IPS-18a (cell line): ENCODE measurements at regions not wholly inside any gene's neighbourhood (a gene's known extent, or its start where the extent isn't known, plus 50 kb on each side); places are given as distances from the start of the nearest gene placed in this dataset.

Source experiments
- H3K27ac ChIP-seq: one replicate; pipeline ENCODE4 v1.5.1; 2013; ENCODE audit warnings: low read length
- H3K27me3 ChIP-seq: one replicate; pipeline ENCODE4 v1.6.1; 2013; ENCODE audit warnings: mild to moderate bottlenecking, low read length; ENCODE audit not compliant: control insufficient read depth, insufficient read depth
- H3K36me3 ChIP-seq: one replicate; pipeline ENCODE4 v1.6.1; 2013; ENCODE audit warnings: low read depth, low read length; ENCODE audit not compliant: control insufficient read depth
- H3K4me1 ChIP-seq: one replicate; pipeline ENCODE4 v1.6.1; 2013; ENCODE audit warnings: low read depth, low read length; ENCODE audit not compliant: control insufficient read depth
- H3K4me3 ChIP-seq: one replicate; pipeline ENCODE4 v1.5.1; 2013; ENCODE audit warnings: low read length
- H3K9ac ChIP-seq: one replicate; pipeline ENCODE4 v1.6.1; 2013; ENCODE audit warnings: mild to moderate bottlenecking, low read length, moderate library complexity
- H3K9me3 ChIP-seq: one replicate; pipeline ENCODE4 v1.6.1; 2013; ENCODE audit warnings: low read depth, low read length; ENCODE audit not compliant: control insufficient read depth

DNA sequence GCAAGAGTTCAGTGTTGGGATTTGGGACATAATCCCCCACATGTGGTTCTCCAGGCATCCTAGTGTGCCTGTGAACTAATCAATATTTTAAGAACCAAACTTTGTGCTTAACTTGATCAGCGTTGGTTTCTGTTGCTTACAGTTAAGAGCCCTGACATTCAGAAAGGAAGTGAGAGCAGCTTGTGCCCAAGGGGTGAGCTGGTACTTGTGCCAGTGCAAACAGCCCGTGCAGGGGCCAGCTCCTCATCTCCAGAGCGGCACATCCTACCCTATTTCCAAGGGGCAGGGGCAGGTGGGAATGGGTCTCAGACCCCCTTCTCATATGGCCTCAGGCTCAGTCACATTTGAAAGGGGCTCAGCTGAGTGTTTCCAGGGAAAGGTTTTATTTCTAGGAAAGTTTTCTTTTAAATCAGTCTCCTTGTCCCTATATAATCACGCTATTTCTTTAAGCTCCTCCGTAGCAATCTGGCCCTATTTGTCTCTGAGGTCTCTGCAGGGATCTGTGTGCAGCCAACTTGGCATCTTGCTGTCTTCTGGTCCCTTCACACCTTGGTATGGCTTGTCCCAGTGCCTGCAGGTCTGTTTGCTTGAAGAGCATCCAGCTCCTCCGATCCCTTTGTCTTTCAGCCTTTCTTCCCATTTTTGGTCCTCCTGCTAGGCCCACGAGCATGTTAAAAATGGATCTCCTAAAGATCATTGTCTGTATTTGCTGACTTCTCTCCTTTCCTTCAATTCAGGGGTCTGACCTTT lies 358.9 kb downstream of the HRH4 start:
- no peak overlapping the region for H3K9ac ChIP-seq
- peaks cover 43% of the 10 kb centered on the region for H3K4me1 ChIP-seq
- no peak overlapping the region for H3K4me3 ChIP-seq
- no peaks in the 10 kb centered on the region for H3K9me3 ChIP-seq
- no peak overlapping the region for H3K27ac ChIP-seq
- H3K36me3 ChIP-seq, result no peaks in the 10 kb centered on the region
- H3K27me3 ChIP-seq, result peaks cover 7% of the 10 kb centered on the region

- H3K27me3 ChIP-seq, result no peaks in the 10 kb centered on the region
- H3K9ac ChIP-seq, result no peak overlapping the region
- no peaks in the 10 kb centered on the region for H3K9me3 ChIP-seq
- H3K27ac ChIP-seq, result no peak overlapping the region
- H3K4me3 ChIP-seq, result no peak overlapping the region
- no peaks in the 10 kb centered on the region for H3K36me3 ChIP-seq
- peaks cover 23% of the 10 kb centered on the region for H3K4me1 ChIP-seq
These were observed 365.0 kb downstream of the HRH4 start for GRCh38 chr18:24825397-24825796.

DNA sequence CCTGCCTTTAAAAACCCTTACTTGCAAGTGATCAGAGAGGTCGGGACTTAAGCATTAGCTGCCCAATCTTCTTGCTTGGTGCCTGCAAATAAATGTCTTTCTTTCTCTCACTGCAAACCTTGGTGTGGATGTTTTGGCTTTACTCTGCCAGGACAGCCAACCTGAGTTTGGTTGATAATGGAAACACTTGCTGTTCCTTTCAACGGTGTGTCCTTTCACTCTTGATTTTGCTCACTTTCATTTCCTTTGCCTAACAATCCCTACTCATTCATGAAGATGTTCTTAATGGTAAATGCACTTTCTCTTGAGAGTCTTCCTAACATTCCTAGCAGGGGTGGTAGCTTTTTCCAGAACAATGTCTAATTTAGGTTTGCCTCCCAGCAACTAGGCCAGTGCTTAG lies 366.2 kb downstream of the HRH4 start:
- Histone ChIP-seq H3K4me3 (no peak overlapping the region), H3K27me3 (no peaks in the 10 kb centered on the region), H3K9me3 (no peaks in the 10 kb centered on the region), H3K4me1 (peaks cover 23% of the 10 kb centered on the region), H3K9ac (no peak overlapping the region), H3K27ac (no peak overlapping the region), H3K36me3 (no peaks in the 10 kb centered on the region)

- Histone ChIP-seq H3K27me3 (no peaks in the 10 kb centered on the region), H3K9me3 (no peaks in the 10 kb centered on the region), H3K4me3 (no peak overlapping the region), H3K27ac (no peak overlapping the region), H3K36me3 (no peaks in the 10 kb centered on the region), H3K9ac (no peak overlapping the region), H3K4me1 (peaks cover 28% of the 10 kb centered on the region)
These were observed 367.1 kb downstream of the HRH4 start for GRCh38 chr18:24827501-24827900.

DNA sequence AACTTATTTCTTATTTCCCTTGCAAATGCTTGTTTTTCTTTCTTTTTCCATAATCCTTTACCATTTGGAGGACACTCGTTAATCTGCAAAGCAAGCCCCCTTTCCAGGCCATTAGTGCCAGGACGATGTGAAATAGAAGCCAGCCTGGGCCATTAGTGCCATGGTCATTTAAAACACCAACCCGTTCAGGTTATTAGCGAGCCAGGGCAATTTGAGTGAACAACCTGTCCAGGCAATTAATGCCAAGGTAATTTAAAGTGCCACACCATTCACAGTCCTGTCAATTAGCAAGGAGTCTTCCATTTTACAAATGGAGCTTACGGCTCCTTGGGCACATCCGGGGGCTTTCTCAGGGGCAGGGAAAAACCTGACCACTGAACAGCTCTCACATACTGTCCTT lies 370.6 kb downstream of the HRH4 start:
- H3K27ac ChIP-seq, result no peak overlapping the region
- no peaks in the 10 kb centered on the region for H3K27me3 ChIP-seq
- H3K4me3 ChIP-seq, result no peak overlapping the region
- H3K9ac ChIP-seq, result no peak overlapping the region
- no peaks in the 10 kb centered on the region for H3K36me3 ChIP-seq
- H3K4me1 ChIP-seq, result peaks cover 28% of the 10 kb centered on the region
- no peaks in the 10 kb centered on the region for H3K9me3 ChIP-seq

GRCh38 chr18:24831871-24832665 lies 371.6 kb downstream of the HRH4 start:
- no peaks in the 10 kb centered on the region for H3K36me3 ChIP-seq
- peaks cover 20% of the 10 kb centered on the region for H3K4me1 ChIP-seq
- H3K9me3 ChIP-seq, result no peaks in the 10 kb centered on the region
- no peak overlapping the region for H3K27ac ChIP-seq
- no peak overlapping the region for H3K9ac ChIP-seq
- no peaks in the 10 kb centered on the region for H3K27me3 ChIP-seq
- no peak overlapping the region for H3K4me3 ChIP-seq

- peaks cover 5% of the 10 kb centered on the region for H3K4me1 ChIP-seq
- H3K4me3 ChIP-seq, result no peak overlapping the region
These were observed 375.3 kb downstream of the HRH4 start for GRCh38 chr18:24835751-24836150.

GRCh38 chr18:24837066-24837465 lies 376.6 kb downstream of the HRH4 start:
- Histone ChIP-seq H3K4me3 (no peak overlapping the region), H3K36me3 (no peaks in the 10 kb centered on the region), H3K4me1 (peaks cover 7% of the 10 kb centered on the region), H3K9ac (no peak overlapping the region), H3K27me3 (no peaks in the 10 kb centered on the region), H3K9me3 (no peaks in the 10 kb centered on the region), H3K27ac (no peak overlapping the region)

More at GRCh38 chr18:24835751-24836150, 375.3 kb downstream of the HRH4 start:
- Histone ChIP-seq H3K27ac (no peak overlapping the region), H3K9me3 (no peaks in the 10 kb centered on the region), H3K27me3 (no peaks in the 10 kb centered on the region), H3K36me3 (no peaks in the 10 kb centered on the region), H3K9ac (no peak overlapping the region)

DNA sequence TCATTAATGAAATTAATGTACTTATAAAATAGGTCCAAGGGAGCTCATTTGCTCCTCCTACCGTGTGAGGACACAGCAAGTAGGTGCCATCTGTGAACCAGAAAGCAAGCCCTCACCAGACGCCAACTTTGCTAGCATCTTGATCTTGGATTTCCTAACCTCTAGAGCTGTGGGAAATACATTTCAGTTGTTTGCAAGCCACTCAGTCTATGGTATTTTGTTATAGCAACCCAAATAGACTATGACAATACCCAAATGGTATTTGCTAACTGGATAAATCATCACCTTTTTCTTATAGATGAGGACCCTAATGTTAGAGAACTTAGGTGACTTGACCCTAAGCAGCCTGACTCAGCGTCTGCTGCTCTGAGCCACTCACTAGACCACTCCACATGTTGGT lies 379.6 kb downstream of the HRH4 start:
- Histone ChIP-seq H3K9ac (no peak overlapping the region), H3K27me3 (no peaks in the 10 kb centered on the region), H3K9me3 (no peaks in the 10 kb centered on the region), H3K36me3 (no peaks in the 10 kb centered on the region), H3K4me1 (peaks cover 5% of the 10 kb centered on the region), H3K27ac (no peak overlapping the region), H3K4me3 (no peak overlapping the region)

DNA sequence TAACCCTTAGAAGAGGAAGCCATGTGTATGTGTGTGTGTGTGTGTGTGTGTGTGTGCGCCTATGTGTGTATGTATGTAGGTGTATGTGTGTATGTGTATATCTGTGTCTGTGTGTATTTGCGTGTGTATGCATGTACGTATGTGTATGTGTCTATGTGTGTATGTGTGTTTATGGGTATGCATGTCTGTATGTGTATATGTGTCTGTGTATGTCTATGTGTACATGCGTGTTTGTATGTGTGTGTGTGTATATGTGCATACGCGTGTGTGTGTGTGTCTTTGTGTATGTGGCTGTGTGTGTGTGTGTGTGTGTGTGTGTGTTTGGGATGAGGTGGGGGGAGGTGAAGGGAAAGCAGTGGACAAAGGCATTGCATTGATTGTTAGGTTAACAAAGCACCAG lies 380.2 kb downstream of the HRH4 start:
- Histone ChIP-seq H3K9ac (no peak overlapping the region), H3K27me3 (no peaks in the 10 kb centered on the region), H3K4me3 (no peak overlapping the region), H3K4me1 (peaks cover 5% of the 10 kb centered on the region), H3K9me3 (no peaks in the 10 kb centered on the region), H3K27ac (no peak overlapping the region), H3K36me3 (no peaks in the 10 kb centered on the region)

GRCh38 chr18:24841536-24841935 lies 381.1 kb downstream of the HRH4 start:
- Histone ChIP-seq H3K9ac (no peak overlapping the region), H3K36me3 (no peaks in the 10 kb centered on the region), H3K27me3 (no peaks in the 10 kb centered on the region), H3K27ac (no peak overlapping the region), H3K9me3 (no peaks in the 10 kb centered on the region), H3K4me1 (peaks cover 5% of the 10 kb centered on the region), H3K4me3 (no peak overlapping the region)

GRCh38 chr18:24843123-24843522 lies 382.7 kb downstream of the HRH4 start:
- Histone ChIP-seq H3K27me3 (no peaks in the 10 kb centered on the region), H3K4me3 (no peak overlapping the region), H3K9ac (no peak overlapping the region), H3K27ac (no peak overlapping the region), H3K36me3 (no peaks in the 10 kb centered on the region), H3K4me1 (peaks cover 5% of the 10 kb centered on the region), H3K9me3 (no peaks in the 10 kb centered on the region)
